T47D (cell line): ENCODE measurements at regions not wholly inside any gene's neighbourhood (a gene's known extent, or its start where the extent isn't known, plus 50 kb on each side); places are given as distances from the start of the nearest gene placed in this dataset.

Experiments used
- DNase-seq, 2 experiments: peaks; one replicate each; pipeline versions ENCODE4 v3.0.0 to v3.0.0-alpha.2; 2011 to 2012; ENCODE audit warnings: low read depth in 1 of 2, low spot score in 1 of 2
- JUND ChIP-seq: IDR thresholded peaks from 2 replicates; pipeline ENCODE4 v1.6.1; 2012; ENCODE audit warnings: low read depth
- in situ Hi-C: cut with HindIII; loops from 2 replicates; pipeline ENCODE4 v1.10.0; 2016; ENCODE audit warnings: low sequenced_read_pairs, low pct_unique_long_range_greater_than_20kb

GRCh38 chr6:146891615-146892265 is 293.0 kb downstream of the ADGB start:
- in situ Hi-C loops: no loop called here
- DNase-seq: no peak
- TF ChIP-seq JUND: no peak

DNA sequence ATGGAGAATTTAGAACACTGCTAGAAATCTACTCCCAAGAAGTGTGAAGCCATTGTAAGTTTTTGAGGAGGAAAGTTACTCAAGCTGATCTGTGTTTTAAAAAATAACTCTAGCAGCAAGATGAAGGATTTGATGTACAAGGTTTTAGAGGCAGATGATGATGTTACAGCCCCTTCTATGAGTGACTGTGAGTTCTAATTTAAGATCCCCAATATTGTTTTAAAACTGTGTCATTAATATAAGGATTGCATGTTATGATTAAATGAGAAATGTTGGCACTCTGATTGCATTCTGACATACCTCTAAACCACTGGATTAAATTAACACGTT is 293.5 kb downstream of the ADGB start:
- no peak for DNase-seq

GRCh38 chr6:146892613-146893401 is 294.0 kb downstream of the ADGB start:
- no peak for DNase-seq

More for the DNA sequence above, 293.5 kb downstream of the ADGB start:
- no peak for TF ChIP-seq JUND
- in situ Hi-C loops: no loop called here

GRCh38 chr6:146893690-146894089 is 294.9 kb downstream of the ADGB start:
- TF ChIP-seq JUND: no peak
- in situ Hi-C loops: no loop called here
- no peak for DNase-seq

More at GRCh38 chr6:146892613-146893401, 294.0 kb downstream of the ADGB start:
- in situ Hi-C loops: no loop called here
- TF ChIP-seq JUND: no peak

DNA sequence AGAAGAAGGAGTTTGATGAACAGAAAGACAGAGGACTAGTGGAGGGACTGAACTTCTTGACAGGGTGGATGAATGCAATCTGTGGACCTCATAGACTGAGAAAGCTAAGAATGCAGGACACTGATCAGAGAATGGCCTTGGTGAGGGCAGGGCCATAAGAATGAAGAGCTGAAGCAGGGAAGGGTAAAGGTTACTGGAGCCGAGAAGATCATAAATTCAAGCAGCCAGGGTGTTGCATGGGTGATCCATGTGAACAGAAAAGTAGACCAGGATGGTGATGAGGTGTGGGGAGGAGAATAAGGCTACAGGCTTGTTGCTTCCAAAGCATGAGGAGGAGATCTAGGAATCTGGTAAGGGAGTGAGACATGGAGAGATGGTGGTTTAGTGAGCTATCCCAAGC is 295.9 kb downstream of the ADGB start:
- in situ Hi-C loops: no loop called here
- DNase-seq: no peak
- no peak for TF ChIP-seq JUND

- in situ Hi-C loops: no loop called here
These were observed 296.5 kb downstream of the ADGB start for GRCh38 chr6:146895101-146895771.

GRCh38 chr6:146895772-146896061 is 296.9 kb downstream of the ADGB start:
- in situ Hi-C loops: no loop called here
- no peak for DNase-seq
- TF ChIP-seq JUND: no peak

More at GRCh38 chr6:146895101-146895771, 296.5 kb downstream of the ADGB start:
- no peak for TF ChIP-seq JUND
- DNase-seq: no peak

- TF ChIP-seq JUND: no peak
- no peak for DNase-seq
- in situ Hi-C loops: no loop called here
These were observed 297.5 kb downstream of the ADGB start for GRCh38 chr6:146896062-146896813.

- no peak for TF ChIP-seq JUND
- in situ Hi-C loops: no loop called here
- DNase-seq: no peak
These were observed 298.4 kb downstream of the ADGB start for GRCh38 chr6:146896960-146897701.

GRCh38 chr6:146898069-146898887 is 299.5 kb downstream of the ADGB start:
- no peak for DNase-seq
- in situ Hi-C loops: no loop called here
- no peak for TF ChIP-seq JUND

DNA sequence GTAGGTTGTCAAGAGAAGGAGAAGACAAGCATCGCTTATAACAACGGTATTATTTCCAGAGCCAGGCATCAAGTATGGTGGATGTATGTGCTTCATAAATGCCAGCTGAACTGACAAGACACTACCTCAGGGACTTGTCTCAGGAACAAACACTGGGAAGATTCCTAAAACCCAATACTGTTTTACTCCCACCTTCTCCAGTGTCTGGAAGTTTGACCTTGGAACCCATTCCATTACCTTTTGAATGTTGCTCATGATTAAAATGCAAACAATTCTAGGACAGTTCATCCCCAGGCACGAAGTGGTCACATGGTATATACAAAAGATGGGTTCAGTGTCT is 300.1 kb downstream of the ADGB start:
- in situ Hi-C loops: no loop called here
- no peak for TF ChIP-seq JUND
- DNase-seq: no peak
